ENCODE measurements at regions not wholly inside any gene's neighbourhood (a gene's known extent, or its start where the extent isn't known, plus 50 kb on each side); places are given as distances from the start of the nearest gene placed in this dataset.
"Not testable (repeated sequence)": the region's sequence is repeated elsewhere in the genome, so short reads cannot be mapped to it uniquely, and the experiment has no call there.

GRCh38 chr14:23750357-23750756, 114.2 kb downstream of the DHRS2 start:
- no peak for DNase-seq (ENCODE audit: extremely low read depth, low read depth)
- no peak for TF ChIP-seq CTCF (IDR thresholded peaks at IDR 0.05; ENCODE audit: low read depth, low read length, missing control alignments)
- H3K4me3 ChIP-seq (replicated peaks; ENCODE audit: low read depth, low read length): no peak overlapping the region

GRCh38 chr14:23751616-23752015, 115.5 kb downstream of the DHRS2 start:
- no peak overlapping the region for H3K4me3 ChIP-seq (replicated peaks; ENCODE audit: low read depth, low read length)
- no peak for DNase-seq (ENCODE audit: extremely low read depth, low read depth)
- no peak for TF ChIP-seq CTCF (IDR thresholded peaks at IDR 0.05; ENCODE audit: low read depth, low read length, missing control alignments)

GRCh38 chr14:23763394-23763793, 127.2 kb downstream of the DHRS2 start:
- H3K4me3 ChIP-seq (replicated peaks; ENCODE audit: low read depth, low read length): no peak overlapping the region
- TF ChIP-seq CTCF (IDR thresholded peaks at IDR 0.05; ENCODE audit: low read depth, low read length, missing control alignments): no peak
- no peak for DNase-seq (ENCODE audit: extremely low read depth, low read depth)

- TF ChIP-seq CTCF (IDR thresholded peaks at IDR 0.05; ENCODE audit: low read depth, low read length, missing control alignments): no peak
- no peak overlapping the region for H3K4me3 ChIP-seq (replicated peaks; ENCODE audit: low read depth, low read length)
- no peak for DNase-seq (ENCODE audit: extremely low read depth, low read depth)
Measured at GRCh38 chr14:23766737-23767401, 130.7 kb downstream of the DHRS2 start.

- DNase-seq (ENCODE audit: extremely low read depth, low read depth); H3K4me3 ChIP-seq (replicated peaks; ENCODE audit: low read depth, low read length): not testable (repeated sequence)
Measured at GRCh38 chr14:23769221-23769728, 133.1 kb downstream of the DHRS2 start.

GRCh38 chr14:23773981-23774380, 137.8 kb downstream of the DHRS2 start:
- no peak for DNase-seq (ENCODE audit: extremely low read depth, low read depth)
- TF ChIP-seq CTCF (IDR thresholded peaks at IDR 0.05; ENCODE audit: low read depth, low read length, missing control alignments): no peak
- no peak overlapping the region for H3K4me3 ChIP-seq (replicated peaks; ENCODE audit: low read depth, low read length)

GRCh38 chr14:23776296-23776695, 140.1 kb downstream of the DHRS2 start:
- no peak overlapping the region for H3K4me3 ChIP-seq (replicated peaks; ENCODE audit: low read depth, low read length)
- no peak for DNase-seq (ENCODE audit: extremely low read depth, low read depth)
- no peak for TF ChIP-seq CTCF (IDR thresholded peaks at IDR 0.05; ENCODE audit: low read depth, low read length, missing control alignments)
